HG03378 (cell line): ENCODE measurements at regions not wholly inside any gene's neighbourhood (a gene's known extent, or its start where the extent isn't known, plus 50 kb on each side); places are given as distances from the start of the nearest gene placed in this dataset.
"Not testable (repeated sequence)": the region's sequence is repeated elsewhere in the genome, so short reads cannot be mapped to it uniquely, and the experiment has no call there.

ENCODE experiments used
- ATAC-seq: cut with Tn5 transposase; IDR thresholded peaks from one replicate; pipeline ENCODE4 v1.9.1; 2021; ENCODE audit warnings: mild to moderate bottlenecking, moderate library complexity; ENCODE audit not compliant: unreplicated experiment

- ATAC-seq = peak; percentile 81
Measured at GRCh38 chr4:138341739-138342415, 99.7 kb upstream of the SLC7A11 start.

GRCh38 chr4:138338840-138339239 is 96.7 kb upstream of the SLC7A11 start:
- no peak for ATAC-seq

- not testable (repeated sequence) for ATAC-seq
Measured at GRCh38 chr4:138338222-138338621, 96.1 kb upstream of the SLC7A11 start.

- no peak for ATAC-seq
Measured at GRCh38 chr4:138334346-138335016, 92.3 kb upstream of the SLC7A11 start.

- not testable (repeated sequence) for ATAC-seq
Measured at GRCh38 chr4:138332415-138332814, 90.3 kb upstream of the SLC7A11 start.

- no peak for ATAC-seq
Measured at GRCh38 chr4:138330531-138330930, 88.4 kb upstream of the SLC7A11 start.

GRCh38 chr4:138329506-138330070 is 87.4 kb upstream of the SLC7A11 start:
- ATAC-seq = no peak

GRCh38 chr4:138327338-138327737 is 85.2 kb upstream of the SLC7A11 start:
- ATAC-seq = no peak

- no peak for ATAC-seq
Measured at GRCh38 chr4:138320831-138321230, 78.7 kb upstream of the SLC7A11 start.

GRCh38 chr4:138320030-138320429 is 77.9 kb upstream of the SLC7A11 start:
- no peak for ATAC-seq

GRCh38 chr4:138317175-138317748 is 75.1 kb upstream of the SLC7A11 start:
- no peak for ATAC-seq

GRCh38 chr4:138312536-138312911 is 70.4 kb upstream of the SLC7A11 start:
- ATAC-seq = no peak

GRCh38 chr4:138311771-138312535 is 69.8 kb upstream of the SLC7A11 start:
- ATAC-seq = no peak

GRCh38 chr4:138310991-138311390 is 68.8 kb upstream of the SLC7A11 start:
- ATAC-seq = no peak

GRCh38 chr4:138310498-138310897 is 68.3 kb upstream of the SLC7A11 start:
- ATAC-seq = no peak

- no peak for ATAC-seq
Measured at GRCh38 chr4:138308356-138308755, 66.2 kb upstream of the SLC7A11 start.

GRCh38 chr4:138307319-138307718 is 65.2 kb upstream of the SLC7A11 start:
- no peak for ATAC-seq

- ATAC-seq = no peak
Measured at GRCh38 chr4:138305050-138305449, 62.9 kb upstream of the SLC7A11 start.

- no peak for ATAC-seq
Measured at GRCh38 chr4:138301536-138301935, 59.4 kb upstream of the SLC7A11 start.

- ATAC-seq = no peak
Measured at GRCh38 chr4:138300616-138301015, 58.5 kb upstream of the SLC7A11 start.

GRCh38 chr4:138299881-138300280 is 57.7 kb upstream of the SLC7A11 start:
- ATAC-seq = no peak
